Vagina (tissue), 2 donors: ENCODE measurements at regions not wholly inside any gene's neighbourhood (a gene's known extent, or its start where the extent isn't known, plus 50 kb on each side); places are given as distances from the start of the nearest gene placed in this dataset.

Experiments used
- DNase-seq, 2 donors: peaks; one replicate each; pipeline ENCODE4 v3.0.0-alpha.2; 2017; ENCODE audit errors: extremely low spot score in 2 of 2
- H3K27ac ChIP-seq: fragments of 200-600 bp; sonication (generic); one replicate; pipeline ENCODE4 v1.5.1; 2019
- H3K27me3 ChIP-seq: fragments of 200-600 bp; sonication (generic); one replicate; pipeline ENCODE4 v1.5.1; 2019
- H3K36me3 ChIP-seq, 2 donors: fragments of 200-600 bp; sonication (generic); one replicate each; pipeline ENCODE4 v1.5.1; 2017 to 2019
- H3K4me1 ChIP-seq: fragments of 200-600 bp; sonication (generic); one replicate; pipeline ENCODE4 v1.5.1; 2019
- H3K4me3 ChIP-seq, 2 donors: fragments of 200-600 bp; sonication (generic); 1 replicate in 1 of 2; 2 replicates in 1 of 2; pipeline ENCODE4 v1.5.1; 2016 to 2019
- H3K9me3 ChIP-seq: fragments of 200-600 bp; sonication (generic); one replicate; pipeline ENCODE4 v1.5.1; 2019
- CTCF ChIP-seq, 3 experiments: fragments of 450-650 bp in 2 of 3; fragments of 200-600 bp in 1 of 3; sonication (generic) in 1 of 3; IDR thresholded peaks; one replicate each; pipeline ENCODE4 v1.5.1; 2017 to 2019; ENCODE audit warnings: antibody characterized with exemption in 3 of 3, mild to moderate bottlenecking in 2 of 3, moderate library complexity in 2 of 3
- POLR2A ChIP-seq, 2 donors: fragments of 450-650 bp; IDR thresholded peaks; one replicate each; pipeline ENCODE4 v1.6.1; 2017; ENCODE audit warnings: antibody characterized with exemption in 2 of 2, mild to moderate bottlenecking in 2 of 2, moderate library complexity in 2 of 2
- POLR2AphosphoS5 ChIP-seq, 2 donors: sonication (generic); formaldehyde crosslinking; IDR thresholded peaks; one replicate each; pipeline ENCODE4 v1.9.0; 2017; ENCODE audit warnings: antibody characterized with exemption in 2 of 2, mild to moderate bottlenecking in 2 of 2, low read depth in 1 of 2; ENCODE audit not compliant: insufficient read depth in 1 of 2
- intact Hi-C: fragments of 100-400 bp; cut with DNase I; formaldehyde crosslinking; loops from one replicate; pipeline ENCODE4 v1.15.1; 2023

- H3K9me3 ChIP-seq: no peaks in the 10 kb centered on the region
- no peak for DNase-seq
- TF ChIP-seq POLR2AphosphoS5 (IDR thresholded peaks at IDR 0.05; ENCODE audit: insufficient read depth in 1 of 2, low read depth in 1 of 2) (no peak), POLR2A (IDR thresholded peaks at IDR 0.05) (no peak), CTCF (IDR thresholded peaks at IDR 0.05) (no peak)
- peak overlapping the region; percentile 33 for H3K27ac ChIP-seq
- H3K4me1 ChIP-seq: peaks cover 4% of the 10 kb centered on the region
- no peaks in the 10 kb centered on the region for H3K27me3 ChIP-seq
- intact Hi-C loops: no loop called here
- H3K36me3 ChIP-seq: no peaks in the 10 kb centered on the region
- H3K4me3 ChIP-seq: no peak overlapping the region
These were observed 74.7 kb upstream of the TCF21 start for GRCh38 chr6:133814238-133814637.

- DNase-seq: no peak
- Histone ChIP-seq H3K9me3 (no peaks in the 10 kb centered on the region), H3K27me3 (no peaks in the 10 kb centered on the region), H3K4me1 (peaks cover 4% of the 10 kb centered on the region), H3K27ac (peak overlapping the region; percentile 33), H3K36me3 (no peaks in the 10 kb centered on the region), H3K4me3 (no peak overlapping the region)
- TF ChIP-seq CTCF (IDR thresholded peaks at IDR 0.05) (no peak), POLR2A (IDR thresholded peaks at IDR 0.05) (no peak), POLR2AphosphoS5 (IDR thresholded peaks at IDR 0.05; ENCODE audit: insufficient read depth in 1 of 2, low read depth in 1 of 2) (no peak)
- intact Hi-C loops: no loop called here
These were observed 74.1 kb upstream of the TCF21 start for GRCh38 chr6:133814797-133815196.

- Histone ChIP-seq H3K27me3 (no peaks in the 10 kb centered on the region), H3K27ac (peak overlapping the region; percentile 33), H3K4me3 (no peak overlapping the region), H3K9me3 (no peaks in the 10 kb centered on the region), H3K4me1 (peaks cover 4% of the 10 kb centered on the region), H3K36me3 (no peaks in the 10 kb centered on the region)
- no peak for TF ChIP-seq POLR2AphosphoS5 (IDR thresholded peaks at IDR 0.05; ENCODE audit: insufficient read depth in 1 of 2, low read depth in 1 of 2)
- no peak for TF ChIP-seq POLR2A (IDR thresholded peaks at IDR 0.05)
- TF ChIP-seq CTCF (IDR thresholded peaks at IDR 0.05): no peak
- no peak for DNase-seq
- intact Hi-C loops: no loop called here
These were observed 73.6 kb upstream of the TCF21 start for GRCh38 chr6:133815313-133815712.

- Histone ChIP-seq H3K36me3 (no peaks in the 10 kb centered on the region), H3K4me1 (peaks cover 4% of the 10 kb centered on the region), H3K9me3 (no peaks in the 10 kb centered on the region), H3K27me3 (no peaks in the 10 kb centered on the region), H3K27ac (no peak overlapping the region), H3K4me3 (no peak overlapping the region)
- intact Hi-C loops: no loop called here
- DNase-seq: no peak
- TF ChIP-seq POLR2AphosphoS5 (IDR thresholded peaks at IDR 0.05; ENCODE audit: insufficient read depth in 1 of 2, low read depth in 1 of 2) (no peak), CTCF (IDR thresholded peaks at IDR 0.05) (no peak), POLR2A (IDR thresholded peaks at IDR 0.05) (no peak)
These were observed 72.7 kb upstream of the TCF21 start for GRCh38 chr6:133816171-133816570.

- H3K4me3 ChIP-seq: no peak overlapping the region
- intact Hi-C loops: no loop called here
- no peak for TF ChIP-seq POLR2A (IDR thresholded peaks at IDR 0.05)
These were observed 71.4 kb upstream of the TCF21 start for GRCh38 chr6:133817460-133818047.

More at GRCh38 chr6:133817460-133818047, 71.4 kb upstream of the TCF21 start:
- Histone ChIP-seq H3K4me1 (peaks cover 4% of the 10 kb centered on the region), H3K27ac (no peak overlapping the region), H3K27me3 (no peaks in the 10 kb centered on the region), H3K36me3 (no peaks in the 10 kb centered on the region), H3K9me3 (no peaks in the 10 kb centered on the region)
- DNase-seq: no peak
